PC-9 (cell line): ENCODE measurements at regions not wholly inside any gene's neighbourhood (a gene's known extent, or its start where the extent isn't known, plus 50 kb on each side); places are given as distances from the start of the nearest gene placed in this dataset.
"Not testable (repeated sequence)": the region's sequence is repeated elsewhere in the genome, so short reads cannot be mapped to it uniquely, and the experiment has no call there.

Experiments
- BruUV-seq: library from RNA; stranded (reverse); fragments of 400-500 nt; replicated peaks from 2 replicates; lab custom pipeline; 2021; lab: Mats Ljungman, UMichigan
- CTCF ChIA-PET: fragments of 300-600 bp; sonication (Branson Sonifier 250); formaldehyde crosslinking; loops from one replicate; lab custom pipeline; 2022; ENCODE audit warnings: antibody characterized with exemption; lab: Charles Lee
- POLR2A ChIA-PET: fragments of 300-600 bp; sonication (Branson Sonifier 250); formaldehyde crosslinking; loops from one replicate; lab custom pipeline; 2022; ENCODE audit warnings: antibody characterized with exemption; ENCODE audit not compliant: unreplicated experiment; lab: Charles Lee
- DNase-seq, 2 experiments: peaks; one replicate each; pipeline versions ENCODE4 v3.0.0 to v3.0.0-alpha.2; 2015 to 2022; ENCODE audit warnings: mixed read lengths in 1 of 2
- H2AFZ ChIP-seq: fragments of 200-600 bp; sonication (generic); 2 replicates; pipeline ENCODE4 v1.8.1; 2017; ENCODE audit warnings: antibody characterized with exemption
- H3F3A ChIP-seq: fragments of 200-600 bp; sonication (generic); 2 replicates; pipeline ENCODE4 v1.8.1; 2017; ENCODE audit warnings: antibody characterized with exemption, mild to moderate bottlenecking, low read depth; ENCODE audit not compliant: insufficient read depth
- H3K27ac ChIP-seq: fragments of 200-600 bp; sonication (generic); 2 replicates; pipeline ENCODE4 v1.6.1; 2016; ENCODE audit warnings: mixed run types
- H3K27me3 ChIP-seq: fragments of 200-600 bp; sonication (generic); 2 replicates; pipeline ENCODE4 v1.6.1; 2016; ENCODE audit warnings: low read depth, mixed run types; ENCODE audit not compliant: insufficient read depth
- H3K36me3 ChIP-seq: fragments of 200-600 bp; sonication (generic); 2 replicates; pipeline ENCODE4 v1.6.1; 2016; ENCODE audit warnings: low read depth, mixed run types
- H3K4me1 ChIP-seq: fragments of 200-600 bp; sonication (generic); replicated peaks from 2 replicates; pipeline ENCODE4 v1.6.1; 2016; ENCODE audit warnings: mixed run types; ENCODE audit not compliant: insufficient read depth
- H3K4me2 ChIP-seq: fragments of 200-600 bp; sonication (generic); 2 replicates; pipeline ENCODE4 v1.6.1; 2017; ENCODE audit warnings: mixed run types
- H3K4me3 ChIP-seq: fragments of 200-600 bp; sonication (generic); 2 replicates; pipeline ENCODE4 v1.6.1; 2016; ENCODE audit warnings: mixed run types
- H3K79me2 ChIP-seq: fragments of 200-600 bp; sonication (generic); 2 replicates; pipeline ENCODE4 v1.6.1; 2017; ENCODE audit warnings: low read depth, mixed run types
- H3K9me2 ChIP-seq: fragments of 200-600 bp; sonication (generic); 2 replicates; pipeline ENCODE4 v1.8.1; 2017; ENCODE audit warnings: mild to moderate bottlenecking; ENCODE audit not compliant: insufficient read depth
- H3K9me3 ChIP-seq: fragments of 200-600 bp; sonication (generic); 2 replicates; pipeline ENCODE4 v1.8.1; 2016; ENCODE audit warnings: low read depth; ENCODE audit not compliant: insufficient read depth
- H4K20me1 ChIP-seq: fragments of 200-600 bp; sonication (generic); 2 replicates; pipeline ENCODE4 v1.8.1; 2017; ENCODE audit not compliant: insufficient read depth
- EZH2 ChIP-seq: fragments of 200-600 bp; sonication (generic); IDR thresholded peaks from 2 replicates; pipeline ENCODE4 v1.8.0; 2017; ENCODE audit warnings: antibody characterized with exemption, low read depth
- intact Hi-C: fragments of 100-400 bp; cut with micrococcal nuclease; formaldehyde crosslinking; loops from one replicate; pipeline ENCODE4 v1.10.0; 2022; ENCODE audit not compliant: unreplicated experiment
- TF ChIP-seq, protein P1 (sequence below): fragments of 200-600 bp; sonication (generic); conservative IDR thresholded peaks from 2 replicates; pipeline ENCODE4 v1.6.1; 2017; ENCODE audit warnings: mixed run types, antibody characterized with exemption, mild to moderate bottlenecking, moderate library complexity

DNA sequence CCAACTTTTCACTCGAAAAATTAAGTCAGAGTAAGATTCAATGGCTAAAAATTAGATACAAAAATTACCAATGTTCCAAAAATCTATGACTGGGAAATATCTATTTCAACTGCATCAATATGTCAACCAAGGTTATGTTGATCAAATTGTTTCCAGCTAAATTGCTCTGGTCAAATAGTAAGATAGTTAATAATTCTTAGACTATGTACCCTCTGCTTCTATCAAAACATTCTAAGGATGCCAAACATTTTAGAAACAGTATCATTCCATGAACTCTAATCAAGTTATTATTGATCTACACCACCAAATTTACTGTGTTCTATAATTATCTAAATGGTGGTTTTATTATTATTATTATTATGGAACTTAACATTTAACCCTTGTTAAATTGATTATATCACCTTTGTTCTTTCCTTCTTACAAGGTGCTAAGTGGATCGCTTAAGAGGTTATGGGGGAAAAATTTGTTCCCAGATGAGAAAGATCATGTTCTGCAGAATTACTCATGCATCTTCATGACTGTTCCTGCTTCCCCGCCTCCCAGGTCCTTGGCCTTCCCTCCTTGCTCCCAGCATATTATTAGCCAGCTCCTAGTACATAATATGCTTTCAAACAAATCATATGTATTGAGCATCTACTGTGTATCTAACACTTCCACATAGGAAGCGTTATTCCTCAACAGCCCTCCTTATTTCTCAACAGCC is 240.5 kb upstream of the KRR1 start:
- H3K4me3 ChIP-seq: no peak overlapping the region
- ChIA-PET CTCF (no interaction called here), POLR2A (interaction anchor here (0.6 kb wide), 1 partner anchor 13 kb away, joined by 3 read pairs; no protein-coding TSS in a partner anchor)
- no peak overlapping the region for H2AFZ ChIP-seq
- intact Hi-C loops: no loop called here
- H3K4me2 ChIP-seq: no peak overlapping the region
- no peaks in the 10 kb centered on the region for H3F3A ChIP-seq
- H3K9me3 ChIP-seq: no peaks in the 10 kb centered on the region
- no peaks in the 10 kb centered on the region for H3K4me1 ChIP-seq
- no peaks in the 10 kb centered on the region for H3K27me3 ChIP-seq
- no peaks in the 10 kb centered on the region for H3K36me3 ChIP-seq
- no TSS peak for BruUV-seq
- no peak overlapping the region for H3K27ac ChIP-seq
- TF ChIP-seq, protein P1, sequence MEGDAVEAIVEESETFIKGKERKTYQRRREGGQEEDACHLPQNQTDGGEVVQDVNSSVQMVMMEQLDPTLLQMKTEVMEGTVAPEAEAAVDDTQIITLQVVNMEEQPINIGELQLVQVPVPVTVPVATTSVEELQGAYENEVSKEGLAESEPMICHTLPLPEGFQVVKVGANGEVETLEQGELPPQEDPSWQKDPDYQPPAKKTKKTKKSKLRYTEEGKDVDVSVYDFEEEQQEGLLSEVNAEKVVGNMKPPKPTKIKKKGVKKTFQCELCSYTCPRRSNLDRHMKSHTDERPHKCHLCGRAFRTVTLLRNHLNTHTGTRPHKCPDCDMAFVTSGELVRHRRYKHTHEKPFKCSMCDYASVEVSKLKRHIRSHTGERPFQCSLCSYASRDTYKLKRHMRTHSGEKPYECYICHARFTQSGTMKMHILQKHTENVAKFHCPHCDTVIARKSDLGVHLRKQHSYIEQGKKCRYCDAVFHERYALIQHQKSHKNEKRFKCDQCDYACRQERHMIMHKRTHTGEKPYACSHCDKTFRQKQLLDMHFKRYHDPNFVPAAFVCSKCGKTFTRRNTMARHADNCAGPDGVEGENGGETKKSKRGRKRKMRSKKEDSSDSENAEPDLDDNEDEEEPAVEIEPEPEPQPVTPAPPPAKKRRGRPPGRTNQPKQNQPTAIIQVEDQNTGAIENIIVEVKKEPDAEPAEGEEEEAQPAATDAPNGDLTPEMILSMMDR: no peak
- TF ChIP-seq EZH2: no peak
- H4K20me1 ChIP-seq: no peaks in the 10 kb centered on the region
- H3K79me2 ChIP-seq: no peaks in the 10 kb centered on the region
- DNase-seq: no peak
- no peaks in the 10 kb centered on the region for H3K9me2 ChIP-seq

DNA sequence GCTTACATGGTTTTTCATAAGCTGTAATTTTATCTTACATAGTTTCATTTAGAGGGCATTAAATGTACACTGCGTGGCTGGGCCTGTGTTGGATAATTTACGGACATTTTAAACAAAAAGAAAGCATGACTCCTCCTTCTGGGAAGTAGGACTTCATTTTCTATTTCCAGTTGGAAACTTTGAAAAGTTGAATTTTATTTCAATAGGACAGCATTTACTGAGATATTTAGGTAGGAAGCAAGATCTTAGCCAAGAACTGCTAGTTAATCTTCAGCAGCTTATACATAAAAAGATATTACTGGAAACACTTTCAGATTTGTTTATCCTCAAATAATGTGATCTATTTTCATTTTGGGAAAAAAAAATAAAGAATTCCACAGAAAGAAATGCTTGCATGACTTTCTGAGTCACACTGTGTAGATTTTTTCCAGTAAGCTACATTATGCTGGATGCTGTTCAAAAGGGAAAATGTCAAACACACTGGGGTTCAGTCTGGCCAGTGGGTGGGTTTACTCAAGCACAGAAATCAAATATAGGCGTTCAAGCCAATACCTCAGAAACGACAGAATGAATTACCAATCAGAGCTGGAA is 239.4 kb upstream of the KRR1 start:
- TF ChIP-seq, protein P1: no peak
- no peak for TF ChIP-seq EZH2
- Histone ChIP-seq H3K9me2 (no peaks in the 10 kb centered on the region), H3K4me2 (no peak overlapping the region), H4K20me1 (no peaks in the 10 kb centered on the region), H3F3A (no peaks in the 10 kb centered on the region), H3K4me3 (no peak overlapping the region), H3K79me2 (no peaks in the 10 kb centered on the region), H3K9me3 (peaks cover 5% of the 10 kb centered on the region; the same call in 1 of the 2 replicates), H3K36me3 (no peaks in the 10 kb centered on the region), H3K27ac (no peak overlapping the region), H3K4me1 (no peaks in the 10 kb centered on the region), H3K27me3 (no peaks in the 10 kb centered on the region), H2AFZ (no peak overlapping the region)
- CTCF ChIA-PET: interaction anchor here (0.6 kb wide), 1 partner anchor 325 kb away, joined by 9 read pairs; no protein-coding TSS in a partner anchor
- POLR2A ChIA-PET: no interaction called here
- no peak for DNase-seq
- intact Hi-C loops: no loop called here
- no TSS peak for BruUV-seq

DNA sequence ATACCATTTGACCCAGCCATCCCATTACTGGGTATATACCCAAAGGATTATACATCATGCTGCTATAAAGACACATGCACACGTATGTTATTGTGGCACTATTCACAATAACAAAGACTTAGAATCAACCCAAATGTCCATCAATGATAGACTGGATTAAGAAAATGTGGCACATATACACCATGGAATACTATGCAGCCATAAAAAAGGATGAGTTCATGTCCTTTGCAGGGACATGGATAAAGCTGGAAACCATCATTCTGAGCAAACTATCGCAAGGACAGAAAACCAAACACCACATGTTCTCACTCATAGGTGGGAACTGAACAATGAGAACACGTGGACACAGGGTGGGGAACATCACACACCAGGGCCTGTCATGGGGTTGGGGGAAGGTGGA is 237.6 kb upstream of the KRR1 start:
- CTCF ChIA-PET, H3K4me3 ChIP-seq, POLR2A ChIA-PET, H3K4me2 ChIP-seq, DNase-seq, H2AFZ ChIP-seq, H3K36me3 ChIP-seq, H3K9me2 ChIP-seq, H3F3A ChIP-seq, H3K27me3 ChIP-seq, H3K9me3 ChIP-seq, intact Hi-C loops, H3K27ac ChIP-seq, BruUV-seq, H3K79me2 ChIP-seq, H3K4me1 ChIP-seq, H4K20me1 ChIP-seq: not testable (repeated sequence)
